HepG2 (cell line): ENCODE measurements at regions not wholly inside any gene's neighbourhood (a gene's known extent, or its start where the extent isn't known, plus 50 kb on each side); places are given as distances from the start of the nearest gene placed in this dataset.

Experiments
- ARNT2 ChIP-seq: sonication (generic); formaldehyde crosslinking; IDR thresholded peaks from 2 replicates; pipeline ENCODE4 v1.8.0; 2022; ENCODE audit warnings: mild to moderate bottlenecking, low read depth, missing genetic modification reagents, moderate library complexity
- FOXO1 ChIP-seq: sonication (generic); formaldehyde crosslinking; IDR thresholded peaks from 2 replicates; pipeline ENCODE4 v1.4.0; 2020; ENCODE audit warnings: missing genetic modification reagents
- MIXL1 ChIP-seq: IDR thresholded peaks from 2 replicates; pipeline ENCODE4 v1.6.1; 2016
- MXI1 ChIP-seq: IDR thresholded peaks from 3 replicates; pipeline ENCODE4 v1.6.1; 2012; ENCODE audit warnings: low read depth, low read length, inconsistent platforms, borderline replicate concordance
- TF ChIP-seq, protein P1 (sequence below): sonication (generic); formaldehyde crosslinking; IDR thresholded peaks from 2 replicates; pipeline ENCODE4 v1.5.0; 2020; ENCODE audit warnings: mild to moderate bottlenecking, missing genetic modification reagents, moderate library complexity
- TF ChIP-seq, protein P2 (sequence below), 2 experiments: IDR thresholded peaks; 2 replicates each; pipeline ENCODE4 v1.6.1; 2011 to 2012; ENCODE audit warnings: low read length in 2 of 2, borderline replicate concordance in 1 of 2, low read depth in 1 of 2, mild to moderate bottlenecking in 1 of 2, moderate library complexity in 1 of 2

- TF ChIP-seq, protein P1, sequence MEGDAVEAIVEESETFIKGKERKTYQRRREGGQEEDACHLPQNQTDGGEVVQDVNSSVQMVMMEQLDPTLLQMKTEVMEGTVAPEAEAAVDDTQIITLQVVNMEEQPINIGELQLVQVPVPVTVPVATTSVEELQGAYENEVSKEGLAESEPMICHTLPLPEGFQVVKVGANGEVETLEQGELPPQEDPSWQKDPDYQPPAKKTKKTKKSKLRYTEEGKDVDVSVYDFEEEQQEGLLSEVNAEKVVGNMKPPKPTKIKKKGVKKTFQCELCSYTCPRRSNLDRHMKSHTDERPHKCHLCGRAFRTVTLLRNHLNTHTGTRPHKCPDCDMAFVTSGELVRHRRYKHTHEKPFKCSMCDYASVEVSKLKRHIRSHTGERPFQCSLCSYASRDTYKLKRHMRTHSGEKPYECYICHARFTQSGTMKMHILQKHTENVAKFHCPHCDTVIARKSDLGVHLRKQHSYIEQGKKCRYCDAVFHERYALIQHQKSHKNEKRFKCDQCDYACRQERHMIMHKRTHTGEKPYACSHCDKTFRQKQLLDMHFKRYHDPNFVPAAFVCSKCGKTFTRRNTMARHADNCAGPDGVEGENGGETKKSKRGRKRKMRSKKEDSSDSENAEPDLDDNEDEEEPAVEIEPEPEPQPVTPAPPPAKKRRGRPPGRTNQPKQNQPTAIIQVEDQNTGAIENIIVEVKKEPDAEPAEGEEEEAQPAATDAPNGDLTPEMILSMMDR (CRISPR knock-in tag): no peak
- TF ChIP-seq MIXL1 (CRISPR knock-in tag) (no peak), FOXO1 (CRISPR knock-in tag) (no peak), ARNT2 (CRISPR knock-in tag) (no peak), MXI1 (no peak)
- TF ChIP-seq, protein P2, sequence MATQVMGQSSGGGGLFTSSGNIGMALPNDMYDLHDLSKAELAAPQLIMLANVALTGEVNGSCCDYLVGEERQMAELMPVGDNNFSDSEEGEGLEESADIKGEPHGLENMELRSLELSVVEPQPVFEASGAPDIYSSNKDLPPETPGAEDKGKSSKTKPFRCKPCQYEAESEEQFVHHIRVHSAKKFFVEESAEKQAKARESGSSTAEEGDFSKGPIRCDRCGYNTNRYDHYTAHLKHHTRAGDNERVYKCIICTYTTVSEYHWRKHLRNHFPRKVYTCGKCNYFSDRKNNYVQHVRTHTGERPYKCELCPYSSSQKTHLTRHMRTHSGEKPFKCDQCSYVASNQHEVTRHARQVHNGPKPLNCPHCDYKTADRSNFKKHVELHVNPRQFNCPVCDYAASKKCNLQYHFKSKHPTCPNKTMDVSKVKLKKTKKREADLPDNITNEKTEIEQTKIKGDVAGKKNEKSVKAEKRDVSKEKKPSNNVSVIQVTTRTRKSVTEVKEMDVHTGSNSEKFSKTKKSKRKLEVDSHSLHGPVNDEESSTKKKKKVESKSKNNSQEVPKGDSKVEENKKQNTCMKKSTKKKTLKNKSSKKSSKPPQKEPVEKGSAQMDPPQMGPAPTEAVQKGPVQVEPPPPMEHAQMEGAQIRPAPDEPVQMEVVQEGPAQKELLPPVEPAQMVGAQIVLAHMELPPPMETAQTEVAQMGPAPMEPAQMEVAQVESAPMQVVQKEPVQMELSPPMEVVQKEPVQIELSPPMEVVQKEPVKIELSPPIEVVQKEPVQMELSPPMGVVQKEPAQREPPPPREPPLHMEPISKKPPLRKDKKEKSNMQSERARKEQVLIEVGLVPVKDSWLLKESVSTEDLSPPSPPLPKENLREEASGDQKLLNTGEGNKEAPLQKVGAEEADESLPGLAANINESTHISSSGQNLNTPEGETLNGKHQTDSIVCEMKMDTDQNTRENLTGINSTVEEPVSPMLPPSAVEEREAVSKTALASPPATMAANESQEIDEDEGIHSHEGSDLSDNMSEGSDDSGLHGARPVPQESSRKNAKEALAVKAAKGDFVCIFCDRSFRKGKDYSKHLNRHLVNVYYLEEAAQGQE (IDR thresholded peaks at IDR 0.05; ENCODE audit: borderline replicate concordance in 1 of 2, low read depth in 1 of 2, low read length in 2 of 2): no peak
Measured at GRCh38 chr1:36576551-36577110, 93.9 kb upstream of the CSF3R start.
